ENCODE measurements at regions not wholly inside any gene's neighbourhood (a gene's known extent, or its start where the extent isn't known, plus 50 kb on each side); places are given as distances from the start of the nearest gene placed in this dataset.

GRCh38 chr7:12796397-12797127 is 109.1 kb downstream of the ARL4A start:
- Histone ChIP-seq H3K9me3 (ENCODE audit: control insufficient read depth in 4 of 4, low read length in 3 of 4) (peaks cover 0 to 3% (median 0%) of the 10 kb centered on the region in 4 donors), H3K36me3 (ENCODE audit: control insufficient read depth in 4 of 4, insufficient read depth in 3 of 4, low read depth in 1 of 4, low read length in 3 of 4) (no peaks in the 10 kb centered on the region), H3K27ac (ENCODE audit: low read depth in 1 of 2, low read length in 2 of 2) (no peak overlapping the region), H3K27me3 (ENCODE audit: control insufficient read depth in 4 of 4, insufficient read depth in 4 of 4, low read length in 3 of 4) (no peaks in the 10 kb centered on the region), H3K4me3 (ENCODE audit: low read depth in 1 of 3, low read length in 3 of 3) (no peak overlapping the region), H3K4me1 (ENCODE audit: control insufficient read depth in 4 of 4, insufficient read depth in 4 of 4, low read length in 3 of 4) (no peaks in the 10 kb centered on the region), H3K9ac (ENCODE audit: low read depth in 1 of 2, low read length in 2 of 2) (no peak overlapping the region)
- DNase-seq (ENCODE audit: low spot score): no peak
- TF ChIP-seq YY1 (IDR thresholded peaks at IDR 0.05) (no peak), MAX (IDR thresholded peaks at IDR 0.05) (no peak), TAF1 (conservative IDR thresholded peaks at IDR 0.05) (no peak)
- WGBS: 63% methylated on average over 4 of the region's 4 CpGs

DNA sequence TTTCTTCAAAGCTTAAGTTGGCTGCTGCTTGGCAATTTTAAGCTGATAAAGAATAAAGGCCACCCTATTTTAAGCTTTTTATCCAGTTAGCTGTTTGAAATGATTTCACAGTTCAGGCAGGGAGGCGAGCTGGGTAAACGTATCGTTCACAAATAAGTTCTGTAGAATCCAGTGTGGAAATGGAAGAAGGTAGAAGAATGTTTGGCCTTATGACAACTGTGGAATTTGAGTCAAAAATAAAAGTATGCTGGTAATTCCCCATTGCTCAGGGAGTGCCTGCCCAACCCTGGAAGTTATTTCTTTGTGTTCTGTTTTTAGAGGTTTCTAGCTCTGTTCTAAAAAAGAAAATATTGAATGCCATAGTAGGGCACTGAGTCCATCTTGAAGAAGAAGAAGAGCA is 113.1 kb downstream of the ARL4A start:
- 84% methylated on average over 3 of the region's 3 CpGs for WGBS
- no peak overlapping the region for H3K9ac ChIP-seq (ENCODE audit: low read depth in 1 of 2, low read length in 2 of 2)
- no peaks in the 10 kb centered on the region for H3K27me3 ChIP-seq (ENCODE audit: control insufficient read depth in 4 of 4, insufficient read depth in 4 of 4, low read length in 3 of 4)
- H3K4me1 ChIP-seq (ENCODE audit: control insufficient read depth in 4 of 4, insufficient read depth in 4 of 4, low read length in 3 of 4): no peaks in the 10 kb centered on the region
- DNase-seq (ENCODE audit: low spot score): no peak
- H3K36me3 ChIP-seq (ENCODE audit: control insufficient read depth in 4 of 4, insufficient read depth in 3 of 4, low read depth in 1 of 4, low read length in 3 of 4): no peaks in the 10 kb centered on the region
- no peak overlapping the region for H3K27ac ChIP-seq (ENCODE audit: low read depth in 1 of 2, low read length in 2 of 2)
- H3K4me3 ChIP-seq (ENCODE audit: low read depth in 1 of 3, low read length in 3 of 3): no peak overlapping the region
- no peaks in the 10 kb centered on the region for H3K9me3 ChIP-seq (ENCODE audit: control insufficient read depth in 4 of 4, low read length in 3 of 4)
- no peak for TF ChIP-seq FOXA1 (IDR thresholded peaks at IDR 0.05)
- no peak for TF ChIP-seq RAD21 (IDR thresholded peaks at IDR 0.05)
- no peak for TF ChIP-seq ATF3 (IDR thresholded peaks at IDR 0.05)
- no peak for TF ChIP-seq EGR1 (IDR thresholded peaks at IDR 0.05; ENCODE audit: low read depth in 2 of 2)
- no peak for TF ChIP-seq NR2F2 (IDR thresholded peaks at IDR 0.05)
- no peak for TF ChIP-seq JUND (IDR thresholded peaks at IDR 0.05)
- TF ChIP-seq YY1 (IDR thresholded peaks at IDR 0.05): no peak
- TF ChIP-seq, protein P1, sequence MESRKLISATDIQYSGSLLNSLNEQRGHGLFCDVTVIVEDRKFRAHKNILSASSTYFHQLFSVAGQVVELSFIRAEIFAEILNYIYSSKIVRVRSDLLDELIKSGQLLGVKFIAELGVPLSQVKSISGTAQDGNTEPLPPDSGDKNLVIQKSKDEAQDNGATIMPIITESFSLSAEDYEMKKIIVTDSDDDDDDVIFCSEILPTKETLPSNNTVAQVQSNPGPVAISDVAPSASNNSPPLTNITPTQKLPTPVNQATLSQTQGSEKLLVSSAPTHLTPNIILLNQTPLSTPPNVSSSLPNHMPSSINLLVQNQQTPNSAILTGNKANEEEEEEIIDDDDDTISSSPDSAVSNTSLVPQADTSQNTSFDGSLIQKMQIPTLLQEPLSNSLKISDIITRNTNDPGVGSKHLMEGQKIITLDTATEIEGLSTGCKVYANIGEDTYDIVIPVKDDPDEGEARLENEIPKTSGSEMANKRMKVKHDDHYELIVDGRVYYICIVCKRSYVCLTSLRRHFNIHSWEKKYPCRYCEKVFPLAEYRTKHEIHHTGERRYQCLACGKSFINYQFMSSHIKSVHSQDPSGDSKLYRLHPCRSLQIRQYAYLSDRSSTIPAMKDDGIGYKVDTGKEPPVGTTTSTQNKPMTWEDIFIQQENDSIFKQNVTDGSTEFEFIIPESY (IDR thresholded peaks at IDR 0.05): no peak
- TF ChIP-seq MAX (IDR thresholded peaks at IDR 0.05): no peak
- TF ChIP-seq SP1 (IDR thresholded peaks at IDR 0.05): no peak
- TF ChIP-seq RXRA (IDR thresholded peaks at IDR 0.05): no peak
- no peak for TF ChIP-seq HNF4G (IDR thresholded peaks at IDR 0.05)
- no peak for TF ChIP-seq TAF1 (conservative IDR thresholded peaks at IDR 0.05)
- no peak for TF ChIP-seq FOXA2 (IDR thresholded peaks at IDR 0.05)
- TF ChIP-seq HNF4A (conservative IDR thresholded peaks at IDR 0.05): no peak
- TF ChIP-seq REST (IDR thresholded peaks at IDR 0.05): no peak
- TF ChIP-seq CTCF (IDR thresholded peaks at IDR 0.05; ENCODE audit: low read depth, low read length, missing input control): no peak
- no peak for TF ChIP-seq GABPA (IDR thresholded peaks at IDR 0.05 in 1 of 2, conservative IDR thresholded peaks at IDR 0.05 in 1 of 2)

All from liver (tissue), 8 donors.